Progenitor cell of endocrine pancreas (in vitro differentiated cells): ENCODE measurements at regions not wholly inside any gene's neighbourhood (a gene's known extent, or its start where the extent isn't known, plus 50 kb on each side); places are given as distances from the start of the nearest gene placed in this dataset.

Experiments used
- DNase-seq: peaks from one replicate; pipeline ENCODE4 v3.0.0; 2021; ENCODE audit warnings: low spot score; ENCODE audit not compliant: unreplicated experiment
- H3K27ac Mint-ChIP-seq: 2 replicates; pipeline ENCODE4 v1.8.0; 2021; ENCODE audit warnings: mild to moderate bottlenecking, moderate library complexity, mixed read lengths
- H3K27me3 Mint-ChIP-seq: 2 replicates; pipeline ENCODE4 v1.8.0; 2021; ENCODE audit warnings: mixed read lengths
- H3K36me3 Mint-ChIP-seq: 2 replicates; pipeline ENCODE4 v1.8.0; 2022; ENCODE audit warnings: mixed read lengths; ENCODE audit not compliant: insufficient read depth
- H3K4me1 Mint-ChIP-seq: 2 replicates; pipeline ENCODE4 v1.8.0; 2021; ENCODE audit warnings: low read depth, mixed read lengths
- H3K4me3 Mint-ChIP-seq: 2 replicates; pipeline ENCODE4 v1.8.0; 2021; ENCODE audit warnings: low read depth, mild to moderate bottlenecking, moderate library complexity, mixed read lengths
- H3K9me3 Mint-ChIP-seq: 2 replicates; pipeline ENCODE4 v1.8.0; 2021; ENCODE audit warnings: low read depth, mixed read lengths
- TF ChIP-seq, protein P1 (sequence below): fragments of 200-600 bp; sonication (generic); IDR thresholded peaks from one replicate; pipeline ENCODE4 v1.5.0; 2021; ENCODE audit warnings: antibody characterized with exemption, mild to moderate bottlenecking; ENCODE audit not compliant: unreplicated experiment

DNA sequence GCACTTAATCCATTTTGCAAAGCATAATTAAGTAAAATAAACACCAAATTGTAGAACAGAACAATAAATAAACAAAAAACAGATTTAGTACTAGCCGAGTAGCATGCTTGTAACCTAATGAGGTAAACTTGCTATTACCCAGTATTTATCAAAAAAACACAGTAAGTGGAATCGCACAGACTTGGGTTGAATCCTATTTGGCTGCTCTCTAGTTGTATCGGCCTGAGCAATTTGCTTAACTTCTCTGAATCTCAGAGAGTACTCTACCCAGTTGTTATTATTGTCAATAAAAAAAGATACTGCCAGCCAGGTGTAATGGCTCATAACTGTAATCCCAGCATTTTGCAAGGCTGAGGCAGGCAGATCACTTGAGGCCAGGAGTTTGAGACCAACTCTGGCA is 664.3 kb downstream of the ADGRL2 start:
- H3K4me3 Mint-ChIP-seq: no peak overlapping the region
- no peak overlapping the region for H3K27ac Mint-ChIP-seq
- no peaks in the 10 kb centered on the region for H3K9me3 Mint-ChIP-seq
- DNase-seq: no peak
- no peaks in the 10 kb centered on the region for H3K27me3 Mint-ChIP-seq
- H3K36me3 Mint-ChIP-seq: no peaks in the 10 kb centered on the region
- TF ChIP-seq, protein P1, sequence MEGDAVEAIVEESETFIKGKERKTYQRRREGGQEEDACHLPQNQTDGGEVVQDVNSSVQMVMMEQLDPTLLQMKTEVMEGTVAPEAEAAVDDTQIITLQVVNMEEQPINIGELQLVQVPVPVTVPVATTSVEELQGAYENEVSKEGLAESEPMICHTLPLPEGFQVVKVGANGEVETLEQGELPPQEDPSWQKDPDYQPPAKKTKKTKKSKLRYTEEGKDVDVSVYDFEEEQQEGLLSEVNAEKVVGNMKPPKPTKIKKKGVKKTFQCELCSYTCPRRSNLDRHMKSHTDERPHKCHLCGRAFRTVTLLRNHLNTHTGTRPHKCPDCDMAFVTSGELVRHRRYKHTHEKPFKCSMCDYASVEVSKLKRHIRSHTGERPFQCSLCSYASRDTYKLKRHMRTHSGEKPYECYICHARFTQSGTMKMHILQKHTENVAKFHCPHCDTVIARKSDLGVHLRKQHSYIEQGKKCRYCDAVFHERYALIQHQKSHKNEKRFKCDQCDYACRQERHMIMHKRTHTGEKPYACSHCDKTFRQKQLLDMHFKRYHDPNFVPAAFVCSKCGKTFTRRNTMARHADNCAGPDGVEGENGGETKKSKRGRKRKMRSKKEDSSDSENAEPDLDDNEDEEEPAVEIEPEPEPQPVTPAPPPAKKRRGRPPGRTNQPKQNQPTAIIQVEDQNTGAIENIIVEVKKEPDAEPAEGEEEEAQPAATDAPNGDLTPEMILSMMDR: no peak
- peaks cover 13% of the 10 kb centered on the region for H3K4me1 Mint-ChIP-seq

DNA sequence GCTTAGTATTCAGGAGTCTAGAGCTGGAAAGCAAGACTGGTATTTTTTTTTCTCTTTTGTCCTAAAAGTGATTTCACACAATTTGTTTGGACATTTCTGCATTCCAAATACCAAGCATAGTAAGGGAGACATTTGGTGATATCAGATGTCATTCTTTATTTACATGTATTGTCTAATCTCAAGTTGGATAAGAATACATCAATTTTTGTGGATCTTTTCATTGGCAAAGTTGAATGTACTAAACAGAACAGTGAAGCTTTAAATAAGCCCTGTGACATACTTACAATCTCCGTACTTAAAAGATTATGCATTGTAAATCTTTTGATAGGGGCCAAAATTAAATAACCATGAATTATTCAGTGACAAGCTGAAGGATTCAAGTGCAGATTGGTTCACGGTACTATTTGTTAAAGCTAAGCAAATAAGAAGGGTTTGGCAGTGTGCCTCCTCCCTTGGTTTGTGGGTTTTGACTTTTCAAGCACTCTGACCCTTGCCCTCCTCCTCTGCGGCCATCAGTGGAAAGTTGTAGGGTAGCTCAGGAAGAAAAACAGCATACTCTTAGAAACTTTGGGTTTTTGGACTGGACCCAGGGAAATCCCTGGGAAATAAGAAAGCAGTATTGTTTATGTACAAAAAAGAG is 663.7 kb downstream of the ADGRL2 start:
- DNase-seq: no peak
- Mint-ChIP-seq H3K9me3 (no peaks in the 10 kb centered on the region), H3K4me1 (peaks cover 13% of the 10 kb centered on the region), H3K36me3 (no peaks in the 10 kb centered on the region), H3K4me3 (no peak overlapping the region), H3K27me3 (no peaks in the 10 kb centered on the region), H3K27ac (no peak overlapping the region)
- TF ChIP-seq, protein P1: no peak

DNA sequence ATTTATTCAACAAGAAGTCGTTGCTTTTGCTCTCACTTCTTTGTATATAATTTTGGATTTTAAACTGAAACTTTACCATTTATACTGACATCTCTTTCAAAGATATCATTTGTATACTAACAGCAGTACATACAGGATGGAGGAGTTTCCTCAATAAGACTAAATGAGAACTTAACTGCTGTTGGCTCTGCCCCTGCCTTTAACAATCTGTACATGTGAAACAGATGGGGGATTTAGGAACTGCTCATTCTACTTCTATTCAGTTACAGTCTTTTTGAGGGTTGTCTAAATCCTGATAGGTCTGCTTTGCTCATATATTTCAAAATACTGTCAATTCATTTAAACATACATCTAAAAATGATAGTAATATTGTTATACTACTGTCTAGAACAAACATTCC is 663.2 kb downstream of the ADGRL2 start:
- no peaks in the 10 kb centered on the region for H3K27me3 Mint-ChIP-seq
- H3K4me3 Mint-ChIP-seq: no peak overlapping the region
- no peak for DNase-seq
- no peaks in the 10 kb centered on the region for H3K36me3 Mint-ChIP-seq
- no peak overlapping the region for H3K27ac Mint-ChIP-seq
- no peaks in the 10 kb centered on the region for H3K9me3 Mint-ChIP-seq
- TF ChIP-seq, protein P1: no peak
- peaks cover 13% of the 10 kb centered on the region for H3K4me1 Mint-ChIP-seq

DNA sequence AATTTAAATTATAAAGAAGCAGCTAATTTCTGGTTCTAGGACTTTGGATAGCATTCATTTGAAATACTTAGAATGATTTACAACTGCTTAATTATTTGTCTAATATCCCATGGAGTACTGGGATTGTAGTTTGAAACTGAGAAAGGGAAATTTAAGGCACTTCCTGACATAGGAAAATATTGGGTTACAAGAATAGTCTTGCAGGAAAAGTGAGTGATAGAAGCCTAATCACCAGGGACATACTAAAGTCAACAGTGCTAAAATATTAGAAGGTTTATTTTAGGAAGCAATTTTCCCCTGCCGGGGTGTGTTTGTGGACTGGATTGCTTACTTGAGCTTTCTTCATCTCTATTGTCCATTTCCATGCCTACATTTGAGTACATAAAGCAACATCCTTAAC is 661.6 kb downstream of the ADGRL2 start:
- TF ChIP-seq, protein P1: no peak
- Mint-ChIP-seq H3K9me3 (no peaks in the 10 kb centered on the region), H3K4me1 (peaks cover 13% of the 10 kb centered on the region), H3K27me3 (peaks cover 2% of the 10 kb centered on the region), H3K27ac (no peak overlapping the region), H3K36me3 (no peaks in the 10 kb centered on the region), H3K4me3 (no peak overlapping the region)
- DNase-seq: no peak

DNA sequence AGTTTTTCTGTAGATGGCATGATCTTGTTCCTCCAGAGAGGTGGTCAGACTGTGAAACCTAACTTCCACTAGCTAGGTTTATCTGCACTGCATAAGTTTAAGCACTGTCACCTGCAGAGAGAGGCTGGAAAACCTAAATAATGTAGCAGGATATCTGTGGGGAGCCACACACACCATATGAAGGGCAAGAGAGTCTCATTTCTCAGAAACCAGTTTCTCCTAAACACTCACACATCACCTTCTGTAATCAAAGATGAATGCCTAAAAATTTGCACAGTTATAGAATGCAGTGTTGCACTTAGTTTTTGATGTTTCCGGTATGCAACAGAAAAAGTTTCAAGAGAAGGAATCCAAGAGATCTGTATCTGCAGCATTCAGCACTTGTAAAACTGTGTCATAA is 654.6 kb downstream of the ADGRL2 start:
- DNase-seq: no peak
- H3K9me3 Mint-ChIP-seq: peaks cover 12% of the 10 kb centered on the region

More for the DNA sequence above, 654.6 kb downstream of the ADGRL2 start:
- H3K36me3 Mint-ChIP-seq: no peaks in the 10 kb centered on the region
- H3K27me3 Mint-ChIP-seq: peaks cover 2% of the 10 kb centered on the region
- no peak overlapping the region for H3K4me3 Mint-ChIP-seq
- TF ChIP-seq, protein P1: no peak
- no peaks in the 10 kb centered on the region for H3K4me1 Mint-ChIP-seq
- no peak overlapping the region for H3K27ac Mint-ChIP-seq
